Right renal pelvis (tissue), 4 donors: ENCODE measurements at regions not wholly inside any gene's neighbourhood (a gene's known extent, or its start where the extent isn't known, plus 50 kb on each side); places are given as distances from the start of the nearest gene placed in this dataset.
"Not testable (repeated sequence)": the region's sequence is repeated elsewhere in the genome, so short reads cannot be mapped to it uniquely, and the experiment has no call there.

Experiments
- DNase-seq, 4 donors: peaks; one replicate each; pipeline ENCODE4 v3.0.0-alpha.2; 2013; ENCODE audit warnings: low read depth in 4 of 4, low spot score in 3 of 4, missing footprints in 1 of 4

GRCh38 chr14:27672811-27673737, 1075.2 kb upstream of the NOVA1 start:
- not testable (repeated sequence) for DNase-seq

- DNase-seq = no peak
These were observed 1080.5 kb upstream of the FOXG1 start for GRCh38 chr14:27686137-27686536.

GRCh38 chr14:27688841-27689444, 1077.6 kb upstream of the FOXG1 start:
- no peak for DNase-seq

DNA sequence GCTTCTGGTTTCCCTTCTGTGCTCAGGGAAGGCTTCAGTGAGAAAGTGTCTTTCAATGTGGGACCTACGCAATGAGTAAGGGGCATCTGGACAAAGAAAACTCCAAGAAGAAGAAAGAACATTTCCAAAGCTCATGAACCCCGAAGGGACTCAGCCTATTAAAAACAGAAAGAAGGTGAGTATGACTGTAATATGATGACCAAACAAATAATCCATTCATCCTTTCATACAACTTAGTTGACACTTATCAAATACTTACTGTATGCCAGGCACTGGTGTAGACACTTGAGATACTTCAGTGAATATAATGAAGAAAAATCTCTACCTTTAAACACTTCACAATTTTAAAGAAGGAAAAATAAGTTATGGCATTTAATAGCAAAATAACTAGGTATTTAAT, 1054.2 kb upstream of the FOXG1 start:
- no peak for DNase-seq

GRCh38 chr14:27715561-27715960, 1051.0 kb upstream of the FOXG1 start:
- no peak for DNase-seq

- no peak for DNase-seq
These were observed 1044.8 kb upstream of the FOXG1 start for GRCh38 chr14:27721760-27722159.

- DNase-seq = no peak
These were observed 1041.1 kb upstream of the FOXG1 start for GRCh38 chr14:27725482-27725881.

DNA sequence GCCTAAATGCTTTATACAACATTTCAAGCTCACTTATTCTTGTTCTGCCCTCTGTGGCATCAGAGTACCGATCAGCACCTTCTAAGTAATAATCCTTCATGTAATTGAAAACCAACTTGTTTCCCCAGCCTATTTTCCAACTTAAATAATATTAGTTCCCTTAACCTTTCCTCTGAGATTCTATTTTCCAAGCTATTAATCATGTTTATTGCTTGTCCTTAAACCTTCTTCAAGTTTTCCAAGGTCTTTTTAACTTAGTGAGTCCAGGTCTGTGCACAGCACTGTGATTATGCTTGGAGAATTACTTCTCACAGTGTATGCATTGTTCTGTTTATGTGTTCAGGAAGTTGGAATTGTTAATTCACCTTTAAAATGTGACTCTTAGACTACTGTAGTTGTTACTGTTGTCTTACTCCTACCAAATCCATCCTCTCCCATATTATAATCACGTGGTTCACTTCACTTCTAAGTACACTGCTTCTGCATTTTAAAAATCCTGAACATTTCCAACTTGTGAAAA, 1039.3 kb upstream of the FOXG1 start:
- peak; percentile 4 to 24 (median 14) for DNase-seq

GRCh38 chr14:27730204-27730603, 1036.4 kb upstream of the FOXG1 start:
- DNase-seq = no peak

DNA sequence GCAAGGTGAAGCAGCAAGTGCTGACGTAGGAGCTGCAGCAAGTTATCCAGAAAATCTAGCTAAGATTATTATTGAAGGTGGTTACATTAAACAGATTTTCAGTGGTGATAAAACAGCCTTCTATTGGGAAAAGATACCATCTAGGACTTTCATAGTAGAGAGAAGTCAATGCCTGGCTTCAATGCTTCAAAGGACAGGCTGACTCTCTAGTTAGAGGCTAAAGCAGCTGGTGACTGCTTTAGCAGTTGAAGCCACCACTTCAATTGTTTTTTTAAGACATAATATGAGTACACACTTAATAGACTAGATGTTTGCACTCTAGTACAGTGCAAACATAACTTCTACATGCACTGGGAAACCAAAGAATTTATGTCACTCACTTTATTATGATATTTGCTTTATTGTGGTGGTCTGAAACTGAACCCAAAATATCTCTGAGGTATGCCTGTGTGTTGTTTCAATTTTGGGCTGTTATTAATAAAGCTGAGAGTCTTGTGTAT, 1026.9 kb upstream of the FOXG1 start:
- DNase-seq = no peak

DNA sequence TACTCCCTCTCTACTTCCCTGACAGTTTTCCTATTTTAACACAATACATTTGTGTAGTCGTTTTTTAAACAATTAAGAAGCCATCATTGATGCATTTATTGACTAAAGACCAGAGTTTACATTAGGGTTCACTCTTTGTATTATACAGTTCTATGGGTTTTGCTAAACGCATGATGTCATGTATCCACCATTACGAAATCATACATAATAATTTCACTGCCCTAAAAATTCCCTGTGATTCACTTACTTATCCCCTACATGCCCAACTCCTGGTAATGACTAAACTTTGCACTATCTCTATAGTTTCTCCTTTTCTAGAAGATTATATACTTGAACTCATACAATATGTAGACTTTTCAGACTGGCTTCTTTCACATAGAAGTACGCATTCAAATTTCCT, 1016.5 kb upstream of the FOXG1 start:
- DNase-seq = no peak

DNA sequence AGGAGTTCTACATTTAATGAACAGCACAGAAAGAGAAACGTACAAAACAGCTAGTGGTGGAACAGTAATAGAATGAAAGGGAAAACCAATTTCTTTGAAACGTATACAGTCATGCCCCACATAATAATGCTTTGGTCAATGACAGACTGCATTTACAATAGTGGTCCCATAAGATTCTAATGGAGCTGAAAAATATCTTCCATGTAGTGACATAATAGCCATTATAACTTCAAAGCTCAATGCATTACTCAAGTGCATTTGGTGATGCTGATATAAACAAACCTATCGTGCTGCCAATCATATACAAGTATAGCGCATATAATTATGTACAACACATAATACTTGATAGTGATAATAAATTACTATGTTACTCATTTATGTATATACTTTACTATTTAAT, 1008.9 kb upstream of the FOXG1 start:
- not testable (repeated sequence) for DNase-seq

DNA sequence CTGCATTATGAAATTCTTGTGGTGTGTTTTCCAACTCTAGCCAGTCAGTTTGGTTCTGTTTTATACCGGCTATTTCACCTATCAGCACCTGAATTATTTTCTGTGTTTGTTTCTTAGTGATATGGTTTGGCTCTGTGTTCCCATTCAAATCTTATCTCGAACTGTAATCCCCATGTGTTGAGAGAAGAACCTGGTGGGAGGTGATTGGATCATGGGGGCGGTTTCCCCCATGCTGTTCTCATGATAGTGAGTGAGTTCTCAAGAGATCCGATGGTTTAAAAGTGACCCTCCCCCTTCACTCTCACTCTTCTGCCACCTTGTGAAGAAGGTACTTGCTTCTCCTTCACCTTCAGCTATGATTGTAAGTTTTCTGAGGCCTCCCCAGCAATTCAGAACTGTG, 1006.2 kb upstream of the FOXG1 start:
- DNase-seq = not testable (repeated sequence)

DNA sequence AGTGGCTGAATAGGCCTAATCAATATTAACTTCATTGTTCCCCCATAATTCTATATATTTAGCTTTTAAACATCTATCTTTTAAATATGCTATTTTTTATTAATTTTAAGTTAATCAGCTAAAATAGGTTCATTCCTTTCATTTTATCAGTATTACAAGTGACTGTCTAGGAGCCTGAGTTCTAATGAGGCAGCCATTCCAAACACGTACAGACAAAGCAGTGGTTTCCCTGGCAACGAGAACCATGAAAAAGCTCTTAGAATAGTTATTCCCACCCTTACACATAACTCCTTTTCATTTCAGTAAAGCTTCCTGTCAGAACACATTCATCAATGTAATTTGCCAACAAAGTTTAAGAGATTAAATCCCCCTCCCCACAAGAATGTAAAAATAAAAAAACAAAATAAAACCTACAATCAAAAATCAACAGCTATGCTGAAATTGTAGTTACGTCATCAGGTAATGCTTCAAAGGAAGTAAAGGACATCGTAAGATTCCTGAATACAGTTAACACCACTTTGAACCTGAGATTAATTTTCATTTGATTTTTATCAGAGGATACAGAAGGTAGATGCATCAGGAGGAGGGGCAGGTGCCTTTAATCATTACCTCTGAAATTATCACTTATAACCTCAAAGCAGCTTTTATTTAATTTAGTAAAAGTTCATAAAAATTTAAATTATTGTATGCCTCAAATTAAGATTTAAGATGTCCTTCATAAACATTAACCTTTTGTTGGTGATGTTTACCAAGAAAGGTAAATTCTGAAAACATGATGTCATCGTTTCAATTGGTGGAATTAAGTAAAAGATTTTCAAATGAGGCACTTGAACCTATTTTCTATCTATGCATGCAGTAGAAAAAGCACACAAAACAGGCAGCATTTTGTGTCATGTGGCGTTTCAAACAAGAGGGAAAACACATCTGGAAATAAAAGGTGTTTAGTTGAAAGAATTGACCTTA, 967.2 kb upstream of the FOXG1 start:
- DNase-seq = not testable (repeated sequence)

DNA sequence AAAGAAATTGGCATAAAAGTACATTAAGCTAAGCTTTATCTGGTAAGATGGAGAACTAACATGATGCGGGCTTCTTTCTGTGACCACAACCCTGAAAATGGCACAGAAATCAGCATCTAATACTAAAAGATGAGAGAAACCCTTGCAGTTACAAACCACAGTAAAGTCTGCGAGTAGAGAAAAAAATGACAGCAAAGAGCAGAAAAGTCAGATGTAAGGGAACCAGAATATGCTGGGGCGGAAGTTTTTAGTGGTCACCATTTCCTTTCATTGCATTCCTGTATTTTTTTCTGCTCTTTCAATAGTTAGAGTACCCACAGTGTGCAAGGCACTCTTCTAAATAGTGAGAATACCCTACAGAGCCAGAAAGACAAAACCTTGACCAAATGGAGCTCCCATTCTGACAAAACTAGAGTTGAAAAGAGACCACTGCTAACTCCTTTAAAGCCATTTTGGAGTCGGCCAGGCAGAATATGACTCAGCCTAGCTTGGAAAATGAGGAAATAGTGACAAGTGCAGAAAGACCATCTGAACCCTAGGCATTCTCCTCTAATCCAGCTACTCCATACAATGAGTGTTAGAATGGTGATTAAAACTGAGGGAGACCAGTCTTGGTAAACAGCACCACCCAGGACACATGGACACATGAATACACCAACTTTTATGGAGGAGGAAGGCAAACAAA, 948.7 kb upstream of the FOXG1 start:
- not testable (repeated sequence) for DNase-seq

DNA sequence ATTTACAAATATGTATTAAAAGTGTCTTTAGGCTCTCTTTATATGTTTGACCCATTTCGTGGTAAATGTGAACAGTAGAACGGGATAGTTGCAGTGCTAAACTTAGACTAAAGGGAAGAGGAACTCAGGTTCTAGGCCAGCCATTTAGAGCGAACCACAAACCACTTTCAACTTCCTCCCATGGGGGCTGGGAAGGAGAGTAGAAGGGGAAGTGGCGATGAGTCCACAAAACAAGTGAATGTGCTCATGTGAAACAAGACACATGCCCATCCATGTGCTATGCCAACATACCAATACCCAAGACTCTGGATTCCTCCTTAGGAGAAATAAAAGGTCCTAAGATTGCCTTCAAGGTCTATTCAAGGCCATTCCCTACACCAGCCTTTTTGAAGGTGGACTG, 940.4 kb upstream of the FOXG1 start:
- not testable (repeated sequence) for DNase-seq

DNA sequence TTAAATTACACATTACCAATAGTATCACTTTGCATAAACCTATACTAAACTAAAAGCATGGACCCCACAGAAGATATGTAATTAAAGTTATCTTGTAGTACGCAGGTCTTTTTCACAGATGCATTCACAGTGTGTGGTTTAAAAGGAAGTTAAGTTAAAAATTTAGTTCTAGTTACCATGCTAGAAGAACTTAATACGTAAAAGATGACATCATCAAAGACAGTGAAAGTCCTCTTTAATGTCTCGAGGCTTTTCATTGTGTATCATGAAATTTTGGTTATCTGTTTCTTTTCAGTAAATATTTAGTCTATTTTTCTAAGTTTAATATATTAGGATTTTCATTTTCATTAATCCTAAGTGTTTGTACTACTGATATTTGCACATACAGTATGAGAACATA, 934.6 kb upstream of the FOXG1 start:
- DNase-seq = not testable (repeated sequence)

- DNase-seq = not testable (repeated sequence)
These were observed 933.6 kb upstream of the FOXG1 start for GRCh38 chr14:27833001-27833400.

DNA sequence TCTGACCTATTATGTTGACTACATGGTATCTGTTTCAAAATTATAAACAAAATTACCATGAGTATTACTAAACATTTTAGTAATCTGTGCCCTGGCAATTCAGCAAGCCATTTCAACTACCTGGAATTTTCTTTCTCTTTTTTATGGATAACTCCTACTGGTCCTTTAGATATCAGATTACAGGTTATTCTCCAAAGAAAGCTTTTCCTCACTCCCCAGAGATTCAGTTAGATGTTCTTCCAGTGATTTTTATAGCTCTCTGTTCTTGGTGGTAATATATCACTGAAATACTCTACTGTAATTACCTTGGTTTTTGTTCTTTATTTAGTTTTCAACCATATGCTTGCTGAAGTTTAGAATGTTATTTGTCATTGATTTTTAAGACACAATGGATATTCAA, 930.2 kb upstream of the FOXG1 start:
- peak in 1 of 4 donors; percentile 1 for DNase-seq
